ENCODE measurements at regions not wholly inside any gene's neighbourhood (a gene's known extent, or its start where the extent isn't known, plus 50 kb on each side); places are given as distances from the start of the nearest gene placed in this dataset.
A peak's percentile ranks its signal among the peaks of the same experiment; 100 is the strongest.

- no peaks in the 10 kb centered on the region for H3K4me1 ChIP-seq
- H3K36me3 ChIP-seq = no peaks in the 10 kb centered on the region
- H3K9me3 ChIP-seq = no peaks in the 10 kb centered on the region
- TF ChIP-seq, protein P1, sequence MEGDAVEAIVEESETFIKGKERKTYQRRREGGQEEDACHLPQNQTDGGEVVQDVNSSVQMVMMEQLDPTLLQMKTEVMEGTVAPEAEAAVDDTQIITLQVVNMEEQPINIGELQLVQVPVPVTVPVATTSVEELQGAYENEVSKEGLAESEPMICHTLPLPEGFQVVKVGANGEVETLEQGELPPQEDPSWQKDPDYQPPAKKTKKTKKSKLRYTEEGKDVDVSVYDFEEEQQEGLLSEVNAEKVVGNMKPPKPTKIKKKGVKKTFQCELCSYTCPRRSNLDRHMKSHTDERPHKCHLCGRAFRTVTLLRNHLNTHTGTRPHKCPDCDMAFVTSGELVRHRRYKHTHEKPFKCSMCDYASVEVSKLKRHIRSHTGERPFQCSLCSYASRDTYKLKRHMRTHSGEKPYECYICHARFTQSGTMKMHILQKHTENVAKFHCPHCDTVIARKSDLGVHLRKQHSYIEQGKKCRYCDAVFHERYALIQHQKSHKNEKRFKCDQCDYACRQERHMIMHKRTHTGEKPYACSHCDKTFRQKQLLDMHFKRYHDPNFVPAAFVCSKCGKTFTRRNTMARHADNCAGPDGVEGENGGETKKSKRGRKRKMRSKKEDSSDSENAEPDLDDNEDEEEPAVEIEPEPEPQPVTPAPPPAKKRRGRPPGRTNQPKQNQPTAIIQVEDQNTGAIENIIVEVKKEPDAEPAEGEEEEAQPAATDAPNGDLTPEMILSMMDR (IDR thresholded peaks at IDR 0.05) = no peak
- no peak overlapping the region for H3K27ac ChIP-seq
- intact Hi-C loops (cut with DNase I) = no loop called here
- peaks cover 4% of the 10 kb centered on the region for H3K27me3 ChIP-seq
- ATAC-seq (no peak), DNase-seq (no peak)
- no peak overlapping the region for H3K4me3 ChIP-seq
Observed at GRCh38 chr13:111458001-111458531, 137.6 kb downstream of the TEX29 start.

GRCh38 chr13:111458739-111459138 lies 138.3 kb downstream of the TEX29 start:
- ATAC-seq (no peak), DNase-seq (no peak)
- H3K27ac ChIP-seq = no peak overlapping the region
- no peaks in the 10 kb centered on the region for H3K36me3 ChIP-seq
- H3K4me1 ChIP-seq = no peaks in the 10 kb centered on the region
- no peaks in the 10 kb centered on the region for H3K9me3 ChIP-seq
- no peak overlapping the region for H3K4me3 ChIP-seq
- intact Hi-C loops (cut with DNase I) = no loop called here
- peaks cover 4% of the 10 kb centered on the region for H3K27me3 ChIP-seq
- TF ChIP-seq, protein P1 (IDR thresholded peaks at IDR 0.05) = no peak

GRCh38 chr13:111459803-111460547 lies 139.5 kb downstream of the TEX29 start:
- ATAC-seq (no peak), DNase-seq (no peak)
- intact Hi-C loops (cut with DNase I) = no loop called here
- TF ChIP-seq, protein P1 (IDR thresholded peaks at IDR 0.05) = no peak
- H3K4me3 ChIP-seq = no peak overlapping the region
- no peaks in the 10 kb centered on the region for H3K9me3 ChIP-seq
- H3K27ac ChIP-seq = no peak overlapping the region
- H3K36me3 ChIP-seq = no peaks in the 10 kb centered on the region
- H3K27me3 ChIP-seq = no peaks in the 10 kb centered on the region
- H3K4me1 ChIP-seq = no peaks in the 10 kb centered on the region

DNA sequence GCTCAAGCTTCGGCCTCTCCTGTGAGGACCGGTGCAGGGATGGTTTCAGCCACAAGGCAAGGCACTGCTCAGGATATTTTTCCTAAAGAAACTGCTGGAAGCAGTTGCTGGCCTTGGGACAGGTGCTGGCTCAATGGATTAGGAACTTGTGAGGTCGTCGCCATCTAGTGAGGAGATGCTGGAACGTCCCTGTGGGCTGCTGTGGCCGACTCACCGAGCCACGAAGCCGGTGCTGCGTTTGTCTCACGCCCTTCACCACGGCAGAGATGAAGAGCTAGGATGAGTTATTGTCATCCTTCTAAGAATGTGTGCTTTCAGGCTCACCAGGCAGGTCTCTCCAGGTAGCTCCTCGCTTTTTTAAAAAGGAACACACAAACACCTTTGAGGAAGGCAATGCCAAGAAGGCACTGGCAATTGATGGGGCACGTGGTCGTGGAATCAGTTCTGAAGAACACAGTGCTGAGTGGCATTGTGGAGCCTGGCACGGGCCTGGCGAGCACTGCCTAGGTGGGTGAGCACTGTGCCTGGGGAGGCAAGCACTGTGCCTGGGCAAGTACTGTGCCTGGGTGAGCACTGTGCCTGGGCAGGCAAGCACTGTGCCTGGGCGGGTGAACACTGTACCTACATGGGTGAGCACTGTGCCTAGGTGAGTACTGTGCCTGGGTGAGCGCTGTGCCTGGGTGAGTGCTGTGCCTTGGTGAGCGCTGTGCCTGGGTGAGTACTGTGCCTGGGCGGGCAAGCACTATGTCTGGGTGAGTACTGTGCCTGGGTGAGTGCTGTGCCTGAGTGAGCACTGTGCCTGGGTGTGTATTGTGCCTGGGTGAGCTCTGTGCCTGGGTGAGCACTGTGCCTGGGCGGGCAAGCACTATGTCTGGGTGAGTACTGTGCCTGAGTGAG lies 140.4 kb downstream of the TEX29 start:
- DNase-seq (no peak), ATAC-seq (peak; percentile 33)
- H3K27me3 ChIP-seq = no peaks in the 10 kb centered on the region
- no peaks in the 10 kb centered on the region for H3K36me3 ChIP-seq
- H3K4me3 ChIP-seq = no peak overlapping the region
- H3K9me3 ChIP-seq = no peaks in the 10 kb centered on the region
- no peaks in the 10 kb centered on the region for H3K4me1 ChIP-seq
- intact Hi-C loops (cut with DNase I) = no loop called here
- TF ChIP-seq, protein P1 (IDR thresholded peaks at IDR 0.05) = peak; percentile 26
- no peak overlapping the region for H3K27ac ChIP-seq

- intact Hi-C loops (cut with DNase I) = no loop called here
- Histone ChIP-seq H3K36me3 (no peaks in the 10 kb centered on the region), H3K4me1 (no peaks in the 10 kb centered on the region), H3K27me3 (peaks cover 8% of the 10 kb centered on the region), H3K4me3 (no peak overlapping the region), H3K27ac (no peak overlapping the region), H3K9me3 (no peaks in the 10 kb centered on the region)
- DNase-seq = no peak
- ATAC-seq = peak; percentile 14
- TF ChIP-seq, protein P1 (IDR thresholded peaks at IDR 0.05) = no peak
Observed at GRCh38 chr13:111461445-111462149, 141.2 kb downstream of the TEX29 start.

All from upper lobe of right lung (tissue), 1 donor.